Vagina (tissue), 2 donors: ENCODE measurements at regions not wholly inside any gene's neighbourhood (a gene's known extent, or its start where the extent isn't known, plus 50 kb on each side); places are given as distances from the start of the nearest gene placed in this dataset.
"Not testable (repeated sequence)": the region's sequence is repeated elsewhere in the genome, so short reads cannot be mapped to it uniquely, and the experiment has no call there.

Experiments used
- POLR2A ChIP-seq, 2 donors: fragments of 450-650 bp; IDR thresholded peaks; one replicate each; pipeline ENCODE4 v1.6.1; 2017; ENCODE audit warnings: antibody characterized with exemption in 2 of 2, mild to moderate bottlenecking in 2 of 2, moderate library complexity in 2 of 2
- POLR2AphosphoS5 ChIP-seq, 2 donors: sonication (generic); formaldehyde crosslinking; IDR thresholded peaks; one replicate each; pipeline ENCODE4 v1.9.0; 2017; ENCODE audit warnings: antibody characterized with exemption in 2 of 2, mild to moderate bottlenecking in 2 of 2, low read depth in 1 of 2; ENCODE audit not compliant: insufficient read depth in 1 of 2
- TF ChIP-seq, protein P1 (sequence below), 3 experiments: fragments of 450-650 bp in 2 of 3; fragments of 200-600 bp in 1 of 3; sonication (generic) in 1 of 3; IDR thresholded peaks; one replicate each; pipeline ENCODE4 v1.5.1; 2017 to 2019; ENCODE audit warnings: antibody characterized with exemption in 3 of 3, mild to moderate bottlenecking in 2 of 3, moderate library complexity in 2 of 3

DNA sequence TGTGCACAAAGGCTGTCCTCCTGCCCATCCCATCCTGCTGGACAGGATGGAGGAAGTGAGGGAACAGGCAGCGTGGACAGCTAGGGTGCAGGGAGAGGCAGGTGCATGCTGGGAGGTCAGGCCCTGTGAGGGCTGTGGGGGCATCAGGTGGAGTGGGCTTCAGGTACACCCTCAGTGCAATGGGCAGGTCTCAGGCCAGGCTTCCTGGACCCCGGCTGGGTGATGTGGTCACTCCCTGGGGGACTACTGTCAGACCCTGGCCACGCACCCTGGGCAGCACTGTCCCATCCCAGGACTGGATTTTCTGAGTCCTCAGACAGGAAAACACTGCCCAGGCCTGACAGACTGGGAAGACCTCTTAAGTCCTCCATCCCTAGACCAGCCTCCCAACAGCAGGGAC lies 239.9 kb downstream of the POTED start:
- TF ChIP-seq, protein P1, sequence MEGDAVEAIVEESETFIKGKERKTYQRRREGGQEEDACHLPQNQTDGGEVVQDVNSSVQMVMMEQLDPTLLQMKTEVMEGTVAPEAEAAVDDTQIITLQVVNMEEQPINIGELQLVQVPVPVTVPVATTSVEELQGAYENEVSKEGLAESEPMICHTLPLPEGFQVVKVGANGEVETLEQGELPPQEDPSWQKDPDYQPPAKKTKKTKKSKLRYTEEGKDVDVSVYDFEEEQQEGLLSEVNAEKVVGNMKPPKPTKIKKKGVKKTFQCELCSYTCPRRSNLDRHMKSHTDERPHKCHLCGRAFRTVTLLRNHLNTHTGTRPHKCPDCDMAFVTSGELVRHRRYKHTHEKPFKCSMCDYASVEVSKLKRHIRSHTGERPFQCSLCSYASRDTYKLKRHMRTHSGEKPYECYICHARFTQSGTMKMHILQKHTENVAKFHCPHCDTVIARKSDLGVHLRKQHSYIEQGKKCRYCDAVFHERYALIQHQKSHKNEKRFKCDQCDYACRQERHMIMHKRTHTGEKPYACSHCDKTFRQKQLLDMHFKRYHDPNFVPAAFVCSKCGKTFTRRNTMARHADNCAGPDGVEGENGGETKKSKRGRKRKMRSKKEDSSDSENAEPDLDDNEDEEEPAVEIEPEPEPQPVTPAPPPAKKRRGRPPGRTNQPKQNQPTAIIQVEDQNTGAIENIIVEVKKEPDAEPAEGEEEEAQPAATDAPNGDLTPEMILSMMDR (IDR thresholded peaks at IDR 0.05) = not testable (repeated sequence)
- TF ChIP-seq POLR2A (IDR thresholded peaks at IDR 0.05); POLR2AphosphoS5 (IDR thresholded peaks at IDR 0.05; ENCODE audit: insufficient read depth in 1 of 2, low read depth in 1 of 2): not testable (repeated sequence)
